ENCODE measurements at regions not wholly inside any gene's neighbourhood (a gene's known extent, or its start where the extent isn't known, plus 50 kb on each side); places are given as distances from the start of the nearest gene placed in this dataset.

DNA sequence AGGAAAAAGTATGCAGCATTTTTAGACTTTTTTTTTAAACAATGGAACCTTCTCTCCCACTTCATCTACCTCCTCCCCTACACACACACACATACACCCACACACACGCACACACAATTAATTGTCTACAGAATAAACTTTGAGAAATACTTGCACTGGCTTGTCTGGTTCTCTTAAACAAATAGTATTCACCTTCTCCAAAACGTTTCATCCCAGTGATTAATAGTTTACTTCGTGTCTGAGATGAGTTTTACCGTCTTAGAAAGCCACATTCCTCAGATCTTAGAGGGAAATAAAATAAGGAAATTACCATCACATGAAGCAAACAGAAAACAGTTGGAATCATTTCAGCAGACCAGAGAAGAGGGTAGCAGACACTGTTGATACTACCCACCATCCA is 570.6 kb upstream of the CLINT1 start:
- H3K27ac ChIP-seq (ENCODE audit: low read length) = peak overlapping the region; percentile 84; the same call in 1 of the 2 replicates
- peaks cover 25% of the 10 kb centered on the region for H3F3A ChIP-seq (ENCODE audit: insufficient read depth, low read length)
- H3K79me2 ChIP-seq (ENCODE audit: low read length) = no peaks in the 10 kb centered on the region
- H3K9me2 ChIP-seq (replicated peaks; ENCODE audit: insufficient read depth, low read length) = no peaks in the 10 kb centered on the region
- no peak overlapping the region for H2AFZ ChIP-seq (ENCODE audit: low read length)
- no peak for TF ChIP-seq EZH2phosphoT487 (IDR thresholded peaks at IDR 0.05; ENCODE audit: low read length)
- TF ChIP-seq EZH2 (optimal IDR thresholded peaks at IDR 0.05; ENCODE audit: low read depth, low read length) = no peak
- TF ChIP-seq, protein P1, sequence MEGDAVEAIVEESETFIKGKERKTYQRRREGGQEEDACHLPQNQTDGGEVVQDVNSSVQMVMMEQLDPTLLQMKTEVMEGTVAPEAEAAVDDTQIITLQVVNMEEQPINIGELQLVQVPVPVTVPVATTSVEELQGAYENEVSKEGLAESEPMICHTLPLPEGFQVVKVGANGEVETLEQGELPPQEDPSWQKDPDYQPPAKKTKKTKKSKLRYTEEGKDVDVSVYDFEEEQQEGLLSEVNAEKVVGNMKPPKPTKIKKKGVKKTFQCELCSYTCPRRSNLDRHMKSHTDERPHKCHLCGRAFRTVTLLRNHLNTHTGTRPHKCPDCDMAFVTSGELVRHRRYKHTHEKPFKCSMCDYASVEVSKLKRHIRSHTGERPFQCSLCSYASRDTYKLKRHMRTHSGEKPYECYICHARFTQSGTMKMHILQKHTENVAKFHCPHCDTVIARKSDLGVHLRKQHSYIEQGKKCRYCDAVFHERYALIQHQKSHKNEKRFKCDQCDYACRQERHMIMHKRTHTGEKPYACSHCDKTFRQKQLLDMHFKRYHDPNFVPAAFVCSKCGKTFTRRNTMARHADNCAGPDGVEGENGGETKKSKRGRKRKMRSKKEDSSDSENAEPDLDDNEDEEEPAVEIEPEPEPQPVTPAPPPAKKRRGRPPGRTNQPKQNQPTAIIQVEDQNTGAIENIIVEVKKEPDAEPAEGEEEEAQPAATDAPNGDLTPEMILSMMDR (IDR thresholded peaks at IDR 0.05; ENCODE audit: low read length) = no peak
- no peaks in the 10 kb centered on the region for H3K36me3 ChIP-seq (replicated peaks; ENCODE audit: insufficient read depth, low read length)
- no peak overlapping the region for H3K9ac ChIP-seq (ENCODE audit: low read length)
- no peaks in the 10 kb centered on the region for H3K27me3 ChIP-seq (replicated peaks; ENCODE audit: insufficient read depth, low read length)
- H4K20me1 ChIP-seq (ENCODE audit: insufficient read depth, low read length) = no peaks in the 10 kb centered on the region
- H3K4me3 ChIP-seq (ENCODE audit: low read length) = no peak overlapping the region
- DNase-seq = no peak
- peaks cover 48% of the 10 kb centered on the region for H3K4me1 ChIP-seq (ENCODE audit: low read length)
- no peaks in the 10 kb centered on the region for H3K9me3 ChIP-seq (replicated peaks; ENCODE audit: insufficient read depth, low read length)
- no peak overlapping the region for H3K4me2 ChIP-seq (ENCODE audit: low read depth, low read length)

DNA sequence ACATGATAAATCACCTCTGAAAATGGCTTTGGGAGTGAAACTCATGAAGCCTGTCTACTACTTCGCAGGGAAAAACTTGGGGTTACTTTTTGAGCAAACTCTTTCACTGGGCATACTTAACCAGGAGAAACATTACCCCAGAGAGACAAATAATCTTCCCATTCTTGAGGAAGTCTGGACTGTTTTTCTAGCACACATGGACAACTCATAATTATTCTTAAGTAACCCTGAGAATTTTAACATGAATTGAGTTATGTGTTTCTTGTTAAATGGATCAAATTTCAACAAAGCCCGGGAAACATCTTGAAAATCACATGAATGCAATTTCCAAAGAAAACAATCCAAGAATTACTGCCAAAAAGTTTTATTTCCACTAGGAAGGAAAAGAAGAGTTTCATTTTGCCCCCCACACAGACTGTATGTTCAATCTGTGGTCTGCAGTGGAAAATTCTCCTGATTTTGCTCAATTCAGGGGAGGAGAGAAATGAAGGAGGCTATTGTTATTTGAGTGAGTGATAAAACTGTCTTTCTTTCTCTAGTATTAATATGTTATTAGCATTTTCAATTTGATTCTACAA is 564.8 kb upstream of the CLINT1 start:
- no peaks in the 10 kb centered on the region for H3K9me2 ChIP-seq (replicated peaks; ENCODE audit: insufficient read depth, low read length)

DNA sequence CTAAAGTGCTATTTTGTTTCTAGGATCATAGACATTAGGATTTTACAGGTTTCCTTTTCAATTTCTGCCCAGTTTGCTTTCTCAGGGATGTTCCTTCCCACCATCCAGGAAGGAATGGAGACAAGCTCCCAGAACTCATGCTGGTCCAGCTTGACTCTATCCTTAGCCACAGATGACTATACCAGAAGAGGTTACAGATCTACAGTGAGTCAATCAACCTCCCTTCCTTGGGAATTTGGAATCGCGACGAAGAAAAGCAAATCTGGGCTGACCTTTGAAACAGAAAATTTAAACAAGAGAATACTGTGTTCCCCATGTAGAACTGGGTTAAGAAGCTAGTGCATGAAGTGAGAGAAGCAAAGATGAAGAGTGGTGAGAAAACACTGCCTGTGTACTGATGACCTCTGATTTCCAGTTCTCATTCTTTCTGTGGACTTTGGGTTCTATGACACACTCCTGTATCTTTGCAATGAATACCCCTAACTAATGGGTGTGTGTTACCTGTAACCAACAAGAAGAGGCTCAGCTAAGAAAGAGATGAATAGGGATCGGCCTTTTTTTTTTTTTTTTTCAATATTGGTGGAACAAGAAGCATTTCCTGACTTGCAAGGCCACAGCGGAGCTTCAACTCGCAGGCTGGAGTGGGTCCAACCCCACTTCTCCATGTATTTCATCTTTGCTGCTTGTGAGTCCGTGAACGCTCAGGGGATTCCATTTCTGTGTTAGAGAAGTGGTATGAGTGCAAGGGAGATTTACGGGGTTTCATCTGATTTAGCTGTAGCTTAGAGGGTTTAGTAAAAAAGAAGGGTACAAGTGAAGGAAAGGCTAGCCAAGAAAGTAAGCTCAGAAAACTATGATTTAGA is 563.9 kb upstream of the CLINT1 start:
- no peaks in the 10 kb centered on the region for H3K27me3 ChIP-seq (replicated peaks; ENCODE audit: insufficient read depth, low read length)

More for the DNA sequence above, 564.8 kb upstream of the CLINT1 start:
- DNase-seq = no peak
- Histone ChIP-seq H3K79me2 (ENCODE audit: low read length) (no peaks in the 10 kb centered on the region), H3K4me1 (ENCODE audit: low read length) (no peaks in the 10 kb centered on the region), H3K9ac (ENCODE audit: low read length) (no peak overlapping the region), H4K20me1 (ENCODE audit: insufficient read depth, low read length) (no peaks in the 10 kb centered on the region), H3K27me3 (replicated peaks; ENCODE audit: insufficient read depth, low read length) (no peaks in the 10 kb centered on the region), H3K4me3 (ENCODE audit: low read length) (no peak overlapping the region), H3K36me3 (replicated peaks; ENCODE audit: insufficient read depth, low read length) (no peaks in the 10 kb centered on the region), H3K4me2 (ENCODE audit: low read depth, low read length) (no peak overlapping the region), H3F3A (ENCODE audit: insufficient read depth, low read length) (no peaks in the 10 kb centered on the region), H2AFZ (ENCODE audit: low read length) (no peak overlapping the region), H3K27ac (ENCODE audit: low read length) (no peak overlapping the region), H3K9me3 (replicated peaks; ENCODE audit: insufficient read depth, low read length) (no peaks in the 10 kb centered on the region)
- TF ChIP-seq EZH2phosphoT487 (IDR thresholded peaks at IDR 0.05; ENCODE audit: low read length) = no peak
- TF ChIP-seq EZH2 (optimal IDR thresholded peaks at IDR 0.05; ENCODE audit: low read depth, low read length) = no peak
- TF ChIP-seq, protein P1 (IDR thresholded peaks at IDR 0.05; ENCODE audit: low read length) = no peak

More for the DNA sequence above, 563.9 kb upstream of the CLINT1 start:
- no peak for DNase-seq
- Histone ChIP-seq H3K4me3 (ENCODE audit: low read length) (no peak overlapping the region), H3K4me1 (ENCODE audit: low read length) (no peaks in the 10 kb centered on the region), H2AFZ (ENCODE audit: low read length) (no peak overlapping the region), H3K9ac (ENCODE audit: low read length) (no peak overlapping the region), H4K20me1 (ENCODE audit: insufficient read depth, low read length) (no peaks in the 10 kb centered on the region), H3K79me2 (ENCODE audit: low read length) (no peaks in the 10 kb centered on the region), H3K9me2 (replicated peaks; ENCODE audit: insufficient read depth, low read length) (no peaks in the 10 kb centered on the region), H3K9me3 (replicated peaks; ENCODE audit: insufficient read depth, low read length) (no peaks in the 10 kb centered on the region), H3K27ac (ENCODE audit: low read length) (no peak overlapping the region), H3K4me2 (ENCODE audit: low read depth, low read length) (no peak overlapping the region), H3F3A (ENCODE audit: insufficient read depth, low read length) (no peaks in the 10 kb centered on the region), H3K36me3 (replicated peaks; ENCODE audit: insufficient read depth, low read length) (no peaks in the 10 kb centered on the region)
- TF ChIP-seq, protein P1 (IDR thresholded peaks at IDR 0.05; ENCODE audit: low read length) = no peak
- no peak for TF ChIP-seq EZH2phosphoT487 (IDR thresholded peaks at IDR 0.05; ENCODE audit: low read length)

Measured in MM.1S (cell line).